Testis (tissue), 2 donors: ENCODE measurements at regions not wholly inside any gene's neighbourhood (a gene's known extent, or its start where the extent isn't known, plus 50 kb on each side); places are given as distances from the start of the nearest gene placed in this dataset.

Experiments
- CTCF ChIP-seq, 3 experiments: fragments of 450-650 bp in 2 of 3; fragments of 200-600 bp in 1 of 3; sonication (generic) in 1 of 3; IDR thresholded peaks; one replicate each; pipeline ENCODE4 v1.5.1; 2016 to 2019; ENCODE audit warnings: antibody characterized with exemption in 3 of 3, mild to moderate bottlenecking in 2 of 3, moderate library complexity in 1 of 3
- POLR2A ChIP-seq: fragments of 450-650 bp; IDR thresholded peaks from one replicate; pipeline ENCODE4 v1.6.1; 2017; ENCODE audit warnings: antibody characterized with exemption, mild to moderate bottlenecking, moderate library complexity

- no peak for TF ChIP-seq POLR2A
- TF ChIP-seq CTCF (IDR thresholded peaks at IDR 0.05) = no peak
Observed at GRCh38 chr7:110051372-110051771, 1039.6 kb upstream of the LRRN3 start.
